Right cardiac atrium (tissue), 5 donors: ENCODE measurements at regions not wholly inside any gene's neighbourhood (a gene's known extent, or its start where the extent isn't known, plus 50 kb on each side); places are given as distances from the start of the nearest gene placed in this dataset.

Experiments
- ATAC-seq, 2 donors: fragments of 200-7000 bp; cut with Tn5 transposase; one replicate each; pipeline versions ENCODE4 v1.8.0 to v1.9.1; 2020; ENCODE audit warnings: moderate library complexity in 2 of 2, mild to moderate bottlenecking in 1 of 2
- DNase-seq, 3 donors: peaks; one replicate each; pipeline ENCODE4 v3.0.0-alpha.2; 2020
- H3K27ac ChIP-seq: one replicate; pipeline ENCODE4 v1.5.1; 2013; ENCODE audit warnings: mild to moderate bottlenecking, low read length, control low read depth, moderate library complexity
- H3K27me3 ChIP-seq: one replicate; pipeline ENCODE4 v1.6.1; 2013; ENCODE audit not compliant: control insufficient read depth, insufficient read depth
- H3K4me1 ChIP-seq: one replicate; pipeline ENCODE4 v1.6.1; 2013; ENCODE audit warnings: low read length; ENCODE audit not compliant: control insufficient read depth, insufficient read depth
- H3K4me3 ChIP-seq: one replicate; pipeline ENCODE4 v1.5.1; 2013; ENCODE audit warnings: low read length, control low read depth
- H3K9me3 ChIP-seq: one replicate; pipeline ENCODE4 v1.6.1; 2013; ENCODE audit warnings: low read length; ENCODE audit not compliant: control insufficient read depth
- WGBS: extraction: QIAGEN DNeasy Blood & Tissue Kit; methylation state at CpG from one replicate; pipeline ENCODE4 v1.1.7; 2013; 5-methylcytosine and 5-hydroxymethylcytosine counted together
- intact Hi-C, 4 donors: fragments of 100-400 bp; cut with DNase I; formaldehyde crosslinking; loops; one replicate each; pipeline versions ENCODE4 v1.11.0 to v1.14.0; 2022 to 2023
- donor health status: healthy with polysubstance abuse.
- donor health status: DM: no; HTN: yes; CAD: no.
- donor health status: DM: no; HTN: no; CAD: no.
- donor health status: DM: no; HTN: yes; CAD: no; lungs with severe emphysema.
- donor health status: DM: yes; HTN: yes; CAD: no.

GRCh38 chr11:115084231-115084630, 405.9 kb downstream of the NXPE2 start:
- H3K4me3 ChIP-seq = no peak overlapping the region
- DNase-seq = no peak
- H3K27me3 ChIP-seq = no peaks in the 10 kb centered on the region
- 74% methylated on average over 4 of the region's 4 CpGs for WGBS
- no peak for ATAC-seq
- H3K4me1 ChIP-seq = no peaks in the 10 kb centered on the region
- no peaks in the 10 kb centered on the region for H3K9me3 ChIP-seq
- intact Hi-C loops = no loop called here
- no peak overlapping the region for H3K27ac ChIP-seq

DNA sequence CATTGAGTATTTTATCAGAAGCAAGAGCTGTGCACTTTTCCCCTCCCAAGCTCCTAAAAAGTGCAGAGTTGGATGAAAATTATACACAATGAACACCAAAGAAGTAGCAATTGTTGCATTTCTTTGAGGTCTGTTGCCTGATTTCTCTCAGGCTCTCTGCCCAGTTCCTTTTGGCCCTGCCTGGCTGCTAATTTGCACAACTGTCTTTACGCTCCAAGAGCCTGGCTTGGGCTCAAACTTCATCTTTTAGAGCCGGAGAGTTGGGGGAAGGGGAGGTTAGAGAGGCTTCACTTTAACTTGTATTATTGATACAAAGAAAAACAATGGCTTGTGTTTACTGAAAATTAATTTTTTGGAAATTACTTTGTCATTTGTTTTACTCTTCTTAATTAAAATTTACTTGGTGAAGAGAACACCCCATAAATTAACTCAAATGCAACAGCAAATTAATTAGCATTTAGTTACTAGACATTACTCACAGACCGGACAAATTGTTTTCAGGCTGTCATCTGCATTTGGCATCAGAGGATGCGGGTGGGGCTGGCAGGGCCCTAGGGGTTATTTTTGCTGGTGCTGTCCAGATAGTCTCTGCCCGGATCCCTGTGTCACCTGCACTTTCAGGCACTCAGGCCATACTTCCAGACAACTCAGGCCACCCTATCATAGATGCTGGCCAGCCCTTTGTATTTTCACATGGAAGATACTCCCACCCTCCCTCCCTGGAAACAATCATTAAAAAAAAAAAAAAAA, 407.3 kb downstream of the NXPE2 start:
- no peaks in the 10 kb centered on the region for H3K9me3 ChIP-seq
- DNase-seq (peak in 2 of 3 donors; percentile 22 to 61), ATAC-seq (peak; percentile 49 to 76)
- H3K4me3 ChIP-seq = no peak overlapping the region
- WGBS = 32% methylated on average over 5 of the region's 5 CpGs
- no peak overlapping the region for H3K27ac ChIP-seq
- intact Hi-C loops = no loop called here
- no peaks in the 10 kb centered on the region for H3K27me3 ChIP-seq
- no peaks in the 10 kb centered on the region for H3K4me1 ChIP-seq

DNA sequence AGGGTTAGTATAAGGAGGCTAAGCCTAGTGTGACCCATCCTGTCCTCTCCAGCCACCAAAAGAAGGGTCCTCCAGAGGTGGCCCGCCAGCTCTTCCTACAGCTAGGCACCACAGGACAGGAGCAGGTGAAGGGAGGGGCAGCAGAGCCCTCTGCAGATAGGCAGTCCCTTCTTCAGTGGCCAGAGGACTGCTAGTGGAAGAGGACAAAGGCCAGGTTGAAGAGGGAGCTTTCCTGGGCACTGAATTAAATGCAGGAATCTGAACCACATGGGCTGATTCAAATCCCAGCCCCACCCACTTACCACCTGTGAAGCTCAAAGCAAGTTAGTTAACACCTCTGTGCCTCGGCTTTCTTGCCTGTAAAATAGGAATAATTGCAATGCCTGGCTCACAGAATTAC, 409.5 kb downstream of the NXPE2 start:
- Histone ChIP-seq H3K9me3 (no peaks in the 10 kb centered on the region), H3K27ac (no peak overlapping the region), H3K27me3 (no peaks in the 10 kb centered on the region), H3K4me3 (no peak overlapping the region), H3K4me1 (no peaks in the 10 kb centered on the region)
- intact Hi-C loops = no loop called here
- WGBS = 85% methylated on average over 2 of the region's 2 CpGs
- DNase-seq = no peak
- no peak for ATAC-seq

GRCh38 chr11:115092516-115092915, 411.7 kb downstream of the CADM1 start:
- no peaks in the 10 kb centered on the region for H3K27me3 ChIP-seq
- no peak overlapping the region for H3K4me3 ChIP-seq
- no peaks in the 10 kb centered on the region for H3K9me3 ChIP-seq
- H3K4me1 ChIP-seq = no peaks in the 10 kb centered on the region
- intact Hi-C loops = no loop called here
- 61% methylated on average over 3 of the region's 3 CpGs for WGBS
- DNase-seq = no peak
- H3K27ac ChIP-seq = no peak overlapping the region
- no peak for ATAC-seq

- no peak for DNase-seq
- intact Hi-C loops = no loop called here
- Histone ChIP-seq H3K4me1 (no peaks in the 10 kb centered on the region), H3K9me3 (no peaks in the 10 kb centered on the region), H3K27ac (no peak overlapping the region), H3K27me3 (no peaks in the 10 kb centered on the region), H3K4me3 (no peak overlapping the region)
- no peak for ATAC-seq
- 55% methylated on average over 6 of the region's 6 CpGs for WGBS
Measured at GRCh38 chr11:115097796-115098408, 406.3 kb downstream of the CADM1 start.

DNA sequence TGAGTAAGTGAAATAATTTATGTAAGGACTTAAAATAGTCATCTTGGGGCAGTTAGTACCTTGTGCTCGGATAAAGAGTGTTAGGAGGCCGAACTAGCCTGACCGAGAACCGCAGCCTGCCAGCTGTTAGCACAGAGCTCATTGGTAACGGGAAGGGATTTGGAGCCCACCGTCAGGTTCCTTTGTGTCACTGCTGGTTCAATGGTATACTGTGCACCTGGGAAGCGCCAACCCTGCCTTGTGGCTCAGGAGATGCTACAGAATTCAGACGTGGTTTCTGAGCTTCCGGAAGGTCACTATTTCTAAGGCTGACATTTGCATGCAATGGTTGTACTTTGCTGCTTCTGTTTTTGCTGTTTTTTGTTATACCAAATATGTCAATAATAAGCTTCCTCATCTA, 403.5 kb downstream of the CADM1 start:
- H3K4me1 ChIP-seq = no peaks in the 10 kb centered on the region
- H3K9me3 ChIP-seq = no peaks in the 10 kb centered on the region
- H3K27me3 ChIP-seq = no peaks in the 10 kb centered on the region
- ATAC-seq = no peak
- H3K27ac ChIP-seq = no peak overlapping the region
- DNase-seq = no peak
- WGBS = 87% methylated on average over 9 of the region's 9 CpGs
- intact Hi-C loops = no loop called here
- H3K4me3 ChIP-seq = no peak overlapping the region

DNA sequence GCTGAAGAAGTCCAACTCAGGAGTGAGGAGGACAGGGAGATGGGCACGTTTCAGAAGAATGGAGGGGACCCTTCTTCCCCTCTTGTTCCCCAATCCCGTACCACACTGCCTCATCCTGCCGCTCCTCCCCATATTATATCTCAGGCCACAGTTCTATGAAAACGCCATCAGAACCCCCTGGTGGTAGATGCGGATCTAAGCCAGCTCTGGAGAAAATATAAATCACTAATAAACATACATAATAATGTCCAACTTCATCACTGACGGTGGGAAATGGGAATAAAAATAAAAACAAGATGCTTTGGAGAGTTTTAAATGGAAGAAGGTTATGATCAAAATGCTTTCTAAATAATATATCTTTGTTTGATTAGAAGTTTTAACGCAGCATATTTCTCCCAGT, 400.3 kb downstream of the CADM1 start:
- Histone ChIP-seq H3K4me3 (no peak overlapping the region), H3K9me3 (no peaks in the 10 kb centered on the region), H3K4me1 (no peaks in the 10 kb centered on the region), H3K27me3 (no peaks in the 10 kb centered on the region), H3K27ac (no peak overlapping the region)
- intact Hi-C loops = no loop called here
- no peak for DNase-seq
- WGBS = 75% methylated on average over 7 of the region's 7 CpGs
- no peak for ATAC-seq

GRCh38 chr11:115104851-115105453, 399.3 kb downstream of the CADM1 start:
- H3K27me3 ChIP-seq = no peaks in the 10 kb centered on the region
- 80% methylated on average over 9 of the region's 9 CpGs for WGBS
- intact Hi-C loops = no loop called here
- no peaks in the 10 kb centered on the region for H3K4me1 ChIP-seq
- no peaks in the 10 kb centered on the region for H3K9me3 ChIP-seq
- H3K4me3 ChIP-seq = no peak overlapping the region
- ATAC-seq (no peak), DNase-seq (no peak)
- H3K27ac ChIP-seq = no peak overlapping the region

- Histone ChIP-seq H3K27me3 (no peaks in the 10 kb centered on the region), H3K4me3 (no peak overlapping the region), H3K4me1 (no peaks in the 10 kb centered on the region), H3K9me3 (no peaks in the 10 kb centered on the region), H3K27ac (no peak overlapping the region)
- ATAC-seq = no peak
- 83% methylated on average over 5 of the region's 5 CpGs for WGBS
- intact Hi-C loops = no loop called here
- no peak for DNase-seq
Measured at GRCh38 chr11:115111066-115111465, 393.1 kb downstream of the CADM1 start.

GRCh38 chr11:115112754-115113153, 391.5 kb downstream of the CADM1 start:
- intact Hi-C loops = no loop called here
- no peaks in the 10 kb centered on the region for H3K4me1 ChIP-seq
- 65% methylated on average over 6 of the region's 6 CpGs for WGBS
- ATAC-seq (no peak), DNase-seq (no peak)
- H3K4me3 ChIP-seq = no peak overlapping the region
- H3K27me3 ChIP-seq = no peaks in the 10 kb centered on the region
- H3K27ac ChIP-seq = no peak overlapping the region
- H3K9me3 ChIP-seq = no peaks in the 10 kb centered on the region

GRCh38 chr11:115117956-115118493, 386.2 kb downstream of the CADM1 start:
- ATAC-seq = no peak
- DNase-seq = no peak
- 65% methylated on average over 5 of the region's 5 CpGs for WGBS
- intact Hi-C loops = no loop called here
- Histone ChIP-seq H3K4me1 (no peaks in the 10 kb centered on the region), H3K27ac (no peak overlapping the region), H3K9me3 (no peaks in the 10 kb centered on the region), H3K4me3 (no peak overlapping the region), H3K27me3 (no peaks in the 10 kb centered on the region)
